WERI-Rb-1 (cell line): ENCODE measurements at regions not wholly inside any gene's neighbourhood (a gene's known extent, or its start where the extent isn't known, plus 50 kb on each side); places are given as distances from the start of the nearest gene placed in this dataset.

ENCODE experiments used
- DNase-seq: peaks from one replicate; pipeline ENCODE4 v3.0.0-alpha.2; 2020
- H3K27ac ChIP-seq: fragments of 250-450 bp; sonication (Bioruptor Pico); 2 replicates; pipeline ENCODE4 v1.5.1; 2020; ENCODE audit warnings: mild to moderate bottlenecking, moderate library complexity
- H3K27me3 ChIP-seq: fragments of 250-450 bp; sonication (Bioruptor Pico); 2 replicates; pipeline ENCODE4 v1.5.1; 2021; ENCODE audit warnings: mild to moderate bottlenecking, low read depth, moderate library complexity; ENCODE audit not compliant: insufficient read depth, severe bottlenecking
- H3K36me3 ChIP-seq: fragments of 250-450 bp; sonication (Bioruptor Pico); 2 replicates; pipeline ENCODE4 v1.5.1; 2020; ENCODE audit warnings: mild to moderate bottlenecking, moderate library complexity
- H3K4me3 ChIP-seq: 2 replicates; pipeline ENCODE4 v1.5.1; 2011; ENCODE audit warnings: low read depth, mild to moderate bottlenecking, control low read depth, low read length
- H3K9me3 ChIP-seq: fragments of 250-450 bp; sonication (Bioruptor Pico); 2 replicates; pipeline ENCODE4 v1.5.1; 2021; ENCODE audit warnings: mild to moderate bottlenecking, moderate library complexity; ENCODE audit not compliant: severe bottlenecking
- CTCF ChIP-seq: IDR thresholded peaks from 2 replicates; pipeline ENCODE4 v1.5.1; 2011; ENCODE audit warnings: low read depth, mild to moderate bottlenecking, control low read depth, inconsistent platforms, low read length

GRCh38 chr6:167568407-167569024 is 243.6 kb downstream of the TTLL2 start:
- no peak for DNase-seq

GRCh38 chr6:167569041-167569805 is 244.3 kb downstream of the TTLL2 start:
- Histone ChIP-seq H3K9me3 (no peaks in the 10 kb centered on the region), H3K27ac (no peak overlapping the region), H3K4me3 (no peak overlapping the region), H3K36me3 (no peaks in the 10 kb centered on the region), H3K27me3 (no peaks in the 10 kb centered on the region)
- TF ChIP-seq CTCF = no peak
- no peak for DNase-seq

More at GRCh38 chr6:167568407-167569024, 243.6 kb downstream of the TTLL2 start:
- no peak overlapping the region for H3K4me3 ChIP-seq
- H3K9me3 ChIP-seq = no peaks in the 10 kb centered on the region
- no peak for TF ChIP-seq CTCF
- no peaks in the 10 kb centered on the region for H3K36me3 ChIP-seq
- no peaks in the 10 kb centered on the region for H3K27me3 ChIP-seq
- no peak overlapping the region for H3K27ac ChIP-seq

GRCh38 chr6:167569879-167570278 is 245.0 kb downstream of the TTLL2 start:
- no peaks in the 10 kb centered on the region for H3K9me3 ChIP-seq
- H3K27me3 ChIP-seq = no peaks in the 10 kb centered on the region
- no peak for TF ChIP-seq CTCF
- H3K27ac ChIP-seq = no peak overlapping the region
- H3K4me3 ChIP-seq = no peak overlapping the region
- no peak for DNase-seq
- H3K36me3 ChIP-seq = no peaks in the 10 kb centered on the region

- Histone ChIP-seq H3K4me3 (no peak overlapping the region), H3K27ac (no peak overlapping the region), H3K9me3 (no peaks in the 10 kb centered on the region), H3K36me3 (no peaks in the 10 kb centered on the region), H3K27me3 (no peaks in the 10 kb centered on the region)
- TF ChIP-seq CTCF = no peak
- DNase-seq = no peak
Measured at GRCh38 chr6:167570460-167571400, 245.8 kb downstream of the TTLL2 start.

GRCh38 chr6:167571550-167571949 is 246.7 kb downstream of the TTLL2 start:
- peak; percentile 29 for DNase-seq
- H3K27ac ChIP-seq = no peak overlapping the region
- no peaks in the 10 kb centered on the region for H3K27me3 ChIP-seq
- no peak overlapping the region for H3K4me3 ChIP-seq
- no peak for TF ChIP-seq CTCF
- H3K9me3 ChIP-seq = no peaks in the 10 kb centered on the region
- no peaks in the 10 kb centered on the region for H3K36me3 ChIP-seq
